HCT116 (cell line): ENCODE measurements at regions not wholly inside any gene's neighbourhood (a gene's known extent, or its start where the extent isn't known, plus 50 kb on each side); places are given as distances from the start of the nearest gene placed in this dataset.

Experiments
- ATAC-seq: fragments of 200-7000 bp; cut with Tn5 transposase; 2 replicates; pipeline ENCODE4 v1.9.1; 2020; ENCODE audit warnings: mild to moderate bottlenecking, moderate library complexity
- BruUV-seq: library from RNA; stranded (reverse); fragments of 400-500 nt; replicated peaks from 2 replicates; lab custom pipeline; 2021; lab: Mats Ljungman, UMichigan
- CTCF ChIA-PET: fragments of 300-600 bp; sonication (Branson Sonifier 250); formaldehyde crosslinking; loops from one replicate; lab custom pipeline; 2021; ENCODE audit warnings: antibody characterized with exemption; lab: Charles Lee
- POLR2A ChIA-PET: fragments of 300-600, 350-600 bp; sonication (Branson Sonifier 250); formaldehyde crosslinking; loops from one replicate; lab custom pipeline; 2021; ENCODE audit warnings: antibody characterized with exemption; lab: Charles Lee
- RAD21 ChIA-PET, 2 experiments: fragments of 300-600 bp; sonication (Branson Sonifier 250); formaldehyde crosslinking; loops; one replicate each; lab custom pipeline; 2023; ENCODE audit warnings: low total read pairs in 2 of 2; ENCODE audit not compliant: uncharacterized antibody in 2 of 2, unreplicated experiment in 2 of 2, low non-redundant PET in 1 of 2; lab: Charles Lee
- DNase-seq: peaks from one replicate; pipeline ENCODE4 v3.0.0-alpha.2; 2010; ENCODE audit warnings: low read depth, low spot score
- H2AFZ ChIP-seq: fragments of 200-600 bp; shearing (Covaris generic), sonication (generic); 2 replicates; pipeline ENCODE4 v1.6.1; 2017; ENCODE audit warnings: low read depth, mixed run types, mixed read lengths, antibody characterized with exemption, low read length; ENCODE audit not compliant: poor library complexity, severe bottlenecking
- H3K27ac ChIP-seq: 2 replicates; pipeline ENCODE4 v1.5.1; 2012; ENCODE audit warnings: low read depth, low read length
- H3K27me3 ChIP-seq: fragments of 200-600 bp; sonication (generic); 2 replicates; pipeline ENCODE4 v1.6.1; 2016; ENCODE audit warnings: mixed run types, low read length, mixed read lengths; ENCODE audit not compliant: insufficient read depth
- H3K36me3 ChIP-seq, 2 experiments: fragments of 200-500 bp in 1 of 2; fragments of 200-600 bp in 1 of 2; sonication (Bioruptor generic) in 1 of 2; sonication (generic) in 1 of 2; 2 replicates each; pipeline versions ENCODE4 v1.5.1 to v1.6.1; 2014 to 2016; ENCODE audit warnings: low read length in 2 of 2, inconsistent platforms in 1 of 2, mixed read lengths in 1 of 2, mixed run types in 1 of 2; ENCODE audit not compliant: insufficient read depth in 2 of 2, control insufficient read depth in 1 of 2
- H3K4me1 ChIP-seq, 2 experiments: fragments of 200-600 bp in 1 of 2; sonication (generic) in 1 of 2; 2 replicates each; pipeline versions ENCODE4 v1.5.1 to v1.6.1; 2012 to 2017; ENCODE audit warnings: low read length in 2 of 2, inconsistent platforms in 1 of 2, mild to moderate bottlenecking in 1 of 2, mixed read lengths in 1 of 2, mixed run types in 1 of 2, moderate library complexity in 1 of 2; ENCODE audit not compliant: insufficient read depth in 2 of 2, control insufficient read depth in 1 of 2
- H3K4me2 ChIP-seq: fragments of 200-600 bp; sonication (generic); 2 replicates; pipeline ENCODE4 v1.6.1; 2017; ENCODE audit warnings: mixed run types, low read length, mixed read lengths
- H3K4me3 ChIP-seq, 2 experiments: fragments of 200-600 bp in 1 of 2; sonication (generic) in 1 of 2; replicated peaks in 1 of 2; 2 replicates each; pipeline ENCODE4 v1.5.1; 2011 to 2016; ENCODE audit warnings: low read length in 2 of 2, control low read depth in 1 of 2, low read depth in 1 of 2, mild to moderate bottlenecking in 1 of 2, mixed read lengths in 1 of 2, mixed run types in 1 of 2
- H3K79me2 ChIP-seq: fragments of 200-600 bp; sonication (generic); 2 replicates; pipeline ENCODE4 v1.6.1; 2017; ENCODE audit warnings: mild to moderate bottlenecking, mixed run types, low read length, moderate library complexity, mixed read lengths; ENCODE audit not compliant: insufficient read depth
- H3K9ac ChIP-seq: fragments of 200-600 bp; sonication (generic); 2 replicates; pipeline ENCODE4 v1.6.1; 2016; ENCODE audit warnings: low read length, mixed read lengths
- H3K9me2 ChIP-seq: fragments of 200-600 bp; sonication (generic), shearing (Covaris generic); 2 replicates; pipeline ENCODE4 v1.6.1; 2017; ENCODE audit warnings: mixed run types, mild to moderate bottlenecking, moderate library complexity; ENCODE audit not compliant: insufficient read depth
- H3K9me3 ChIP-seq, 2 experiments: fragments of 200-500 bp in 1 of 2; fragments of 200-600 bp in 1 of 2; sonication (Bioruptor generic) in 1 of 2; sonication (generic) in 1 of 2; 2 replicates each; pipeline ENCODE4 v1.6.1; 2014 to 2017; ENCODE audit warnings: low read length in 2 of 2, mixed read lengths in 2 of 2, inconsistent platforms in 1 of 2, low read depth in 1 of 2, mild to moderate bottlenecking in 1 of 2, mixed run types in 1 of 2, moderate library complexity in 1 of 2; ENCODE audit not compliant: control insufficient read depth in 1 of 2, insufficient read depth in 1 of 2
- H4K20me1 ChIP-seq: fragments of 200-600 bp; sonication (generic), shearing (Covaris generic); 2 replicates; pipeline ENCODE4 v1.6.1; 2017; ENCODE audit warnings: mixed run types, mild to moderate bottlenecking, moderate library complexity; ENCODE audit not compliant: insufficient read depth
- CEBPB ChIP-seq: IDR thresholded peaks from 2 replicates; pipeline ENCODE4 v1.6.1; 2012; ENCODE audit warnings: low read depth
- CTCF ChIP-seq, 3 experiments: fragments of 200-600 bp in 1 of 3; sonication (generic) in 1 of 3; IDR thresholded peaks in 2 of 3; conservative IDR thresholded peaks in 1 of 3; 2 replicates each; pipeline ENCODE4 v1.5.1; 2012 to 2017; ENCODE audit warnings: low read depth in 2 of 3, low read length in 2 of 3, antibody characterized with exemption in 1 of 3, borderline replicate concordance in 1 of 3, control low read depth in 1 of 3, mild to moderate bottlenecking in 1 of 3, mixed read lengths in 1 of 3, mixed run types in 1 of 3, moderate library complexity in 1 of 3; ENCODE audit not compliant: insufficient read depth in 1 of 3
- EGR1 ChIP-seq: IDR thresholded peaks from 2 replicates; pipeline ENCODE4 v1.6.1; 2012; ENCODE audit warnings: low read depth
- ELF1 ChIP-seq: IDR thresholded peaks from 2 replicates; pipeline ENCODE4 v1.6.1; 2012; ENCODE audit warnings: low read depth, borderline replicate concordance
- FOSL1 ChIP-seq: IDR thresholded peaks from 2 replicates; pipeline ENCODE4 v1.6.1; 2012; ENCODE audit warnings: low read depth
- POLR2A ChIP-seq: IDR thresholded peaks from 2 replicates; pipeline ENCODE4 v1.7.0; 2011; ENCODE audit warnings: borderline replicate concordance; ENCODE audit not compliant: insufficient read depth, insufficient read length; ENCODE audit errors: extremely low read depth
- RAD21 ChIP-seq: IDR thresholded peaks from 2 replicates; pipeline ENCODE4 v1.6.1; 2012; ENCODE audit warnings: low read depth, mild to moderate bottlenecking
- REST ChIP-seq: IDR thresholded peaks from 2 replicates; pipeline ENCODE4 v1.6.1; 2012; ENCODE audit warnings: low read depth
- SIN3A ChIP-seq: IDR thresholded peaks from 2 replicates; pipeline ENCODE4 v1.6.1; 2012; ENCODE audit warnings: low read depth
- SRF ChIP-seq: IDR thresholded peaks from 2 replicates; pipeline ENCODE4 v1.6.1; 2012; ENCODE audit warnings: low read depth
- ZBTB33 ChIP-seq: IDR thresholded peaks from 2 replicates; pipeline ENCODE4 v1.6.1; 2011; ENCODE audit warnings: mild to moderate bottlenecking, low read length, moderate library complexity; ENCODE audit not compliant: insufficient replicate concordance; ENCODE audit errors: extremely low read depth
- ZFX ChIP-seq: fragments of 450-650 bp; IDR thresholded peaks from 2 replicates; pipeline ENCODE4 v1.6.1; 2017
- ZNF274 ChIP-seq: fragments of 200-500 bp; sonication (Bioruptor generic); IDR thresholded peaks from 2 replicates; pipeline ENCODE4 v1.6.1; 2014; ENCODE audit warnings: mild to moderate bottlenecking, low read depth, low read length, inconsistent platforms
- intact Hi-C: fragments of 100-400 bp; cut with micrococcal nuclease; formaldehyde crosslinking; loops from 2 replicates; pipeline ENCODE4 v1.10.0; 2022
- TF ChIP-seq, protein P1 (sequence below): IDR thresholded peaks from 2 replicates; pipeline ENCODE4 v1.6.1; 2012
- TF ChIP-seq, protein P2 (sequence below): IDR thresholded peaks from 2 replicates; pipeline ENCODE4 v1.6.1; 2012

GRCh38 chr6:54632984-54633565 lies 213.5 kb upstream of the FAM83B start:
- DNase-seq: no peak
- ChIA-PET CTCF (no interaction called here), RAD21 (no interaction called here)
- H3K9me3 ChIP-seq: no peaks in the 10 kb centered on the region
- intact Hi-C loops: no loop called here
- no peak for TF ChIP-seq ZBTB33
- no peak for TF ChIP-seq FOSL1
- no peak for TF ChIP-seq SIN3A
- TF ChIP-seq ZNF274: no peak
- no peak for TF ChIP-seq ZFX
- no peak for TF ChIP-seq RAD21
- no peak for TF ChIP-seq ELF1
- no peak for TF ChIP-seq CTCF (IDR thresholded peaks at IDR 0.05 in 2 of 3, conservative IDR thresholded peaks at IDR 0.05 in 1 of 3; ENCODE audit: borderline replicate concordance in 1 of 3, insufficient read depth in 1 of 3, low read depth in 2 of 3, low read length in 2 of 3)
- TF ChIP-seq EGR1: no peak
- no peak for TF ChIP-seq REST
- TF ChIP-seq, protein P1, sequence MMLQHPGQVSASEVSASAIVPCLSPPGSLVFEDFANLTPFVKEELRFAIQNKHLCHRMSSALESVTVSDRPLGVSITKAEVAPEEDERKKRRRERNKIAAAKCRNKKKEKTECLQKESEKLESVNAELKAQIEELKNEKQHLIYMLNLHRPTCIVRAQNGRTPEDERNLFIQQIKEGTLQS: no peak
- no peak for TF ChIP-seq SRF
- TF ChIP-seq, protein P2, sequence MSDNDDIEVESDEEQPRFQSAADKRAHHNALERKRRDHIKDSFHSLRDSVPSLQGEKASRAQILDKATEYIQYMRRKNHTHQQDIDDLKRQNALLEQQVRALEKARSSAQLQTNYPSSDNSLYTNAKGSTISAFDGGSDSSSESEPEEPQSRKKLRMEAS: no peak
- TF ChIP-seq POLR2A: no peak
- TF ChIP-seq CEBPB: no peak
- TF ChIP-seq, all 23 proteins: peak for 0
- H3K27ac ChIP-seq: no peak overlapping the region
- no peak overlapping the region for H3K9ac ChIP-seq
- BruUV-seq: no TSS peak
- no peak overlapping the region for H2AFZ ChIP-seq
- H3K4me2 ChIP-seq: no peak overlapping the region
- H3K9me2 ChIP-seq: no peaks in the 10 kb centered on the region
- no peaks in the 10 kb centered on the region for H3K27me3 ChIP-seq
- H3K36me3 ChIP-seq: no peaks in the 10 kb centered on the region
- no peaks in the 10 kb centered on the region for H3K4me1 ChIP-seq
- no peak overlapping the region for H3K4me3 ChIP-seq
- POLR2A ChIA-PET: no interaction called here
- no peaks in the 10 kb centered on the region for H3K79me2 ChIP-seq
- ATAC-seq: no peak
- no peaks in the 10 kb centered on the region for H4K20me1 ChIP-seq
